GM18505 (cell line): ENCODE measurements at regions not wholly inside any gene's neighbourhood (a gene's known extent, or its start where the extent isn't known, plus 50 kb on each side); places are given as distances from the start of the nearest gene placed in this dataset.
"Not testable (repeated sequence)": the region's sequence is repeated elsewhere in the genome, so short reads cannot be mapped to it uniquely, and the experiment has no call there.

Experiments used
- ATAC-seq: cut with Tn5 transposase; IDR thresholded peaks from one replicate; pipeline ENCODE4 v1.9.1; 2021; ENCODE audit not compliant: unreplicated experiment
- POLR2A ChIP-seq: IDR thresholded peaks from 4 replicates; pipeline ENCODE4 v1.6.1; 2011; ENCODE audit warnings: borderline replicate concordance; ENCODE audit not compliant: insufficient read depth, insufficient read length; ENCODE audit errors: extremely low read depth

GRCh38 chr17:62219221-62219899, 154.3 kb upstream of the MED13 start:
- no peak for ATAC-seq
- no peak for TF ChIP-seq POLR2A

- no peak for TF ChIP-seq POLR2A
- ATAC-seq, result no peak
These were observed 151.8 kb upstream of the MED13 start for GRCh38 chr17:62216847-62217246.

GRCh38 chr17:62215891-62216290, 150.8 kb upstream of the MED13 start:
- ATAC-seq, result not testable (repeated sequence)

- TF ChIP-seq POLR2A, result no peak
- no peak for ATAC-seq
These were observed 141.5 kb upstream of the MED13 start for GRCh38 chr17:62206550-62206949.

- ATAC-seq, result not testable (repeated sequence)
These were observed 132.1 kb upstream of the MED13 start for GRCh38 chr17:62197156-62197555.

- ATAC-seq, result not testable (repeated sequence)
These were observed 131.5 kb upstream of the MED13 start for GRCh38 chr17:62196587-62196986.

GRCh38 chr17:62194401-62194800, 129.3 kb upstream of the MED13 start:
- TF ChIP-seq POLR2A, result no peak
- no peak for ATAC-seq

GRCh38 chr17:62193249-62193648, 128.2 kb upstream of the MED13 start:
- TF ChIP-seq POLR2A, result no peak
- ATAC-seq, result no peak

- no peak for ATAC-seq
These were observed 126.6 kb upstream of the MED13 start for GRCh38 chr17:62191390-62192361.

GRCh38 chr17:62189377-62189776, 124.3 kb upstream of the MED13 start:
- no peak for TF ChIP-seq POLR2A
- ATAC-seq, result no peak

More at GRCh38 chr17:62191390-62192361, 126.6 kb upstream of the MED13 start:
- TF ChIP-seq POLR2A, result no peak

GRCh38 chr17:62188713-62189112, 123.6 kb upstream of the MED13 start:
- ATAC-seq, result no peak
- TF ChIP-seq POLR2A, result no peak

- no peak for ATAC-seq
These were observed 122.6 kb upstream of the MED13 start for GRCh38 chr17:62187681-62188080.

GRCh38 chr17:62186841-62187240, 121.8 kb upstream of the MED13 start:
- no peak for TF ChIP-seq POLR2A
- ATAC-seq, result no peak

More at GRCh38 chr17:62187681-62188080, 122.6 kb upstream of the MED13 start:
- no peak for TF ChIP-seq POLR2A

GRCh38 chr17:62180772-62181171, 115.7 kb upstream of the MED13 start:
- no peak for TF ChIP-seq POLR2A
- no peak for ATAC-seq

GRCh38 chr17:62179525-62180161, 114.6 kb upstream of the MED13 start:
- ATAC-seq, result no peak
- TF ChIP-seq POLR2A, result no peak
